ENCODE measurements at regions not wholly inside any gene's neighbourhood (a gene's known extent, or its start where the extent isn't known, plus 50 kb on each side); places are given as distances from the start of the nearest gene placed in this dataset.
"Not testable (repeated sequence)": the region's sequence is repeated elsewhere in the genome, so short reads cannot be mapped to it uniquely, and the experiment has no call there.

- no peak for DNase-seq
Measured at GRCh38 chr6:154632119-154632518, 101.1 kb upstream of the SCAF8 start.

GRCh38 chr6:154637392-154637791, 95.8 kb upstream of the SCAF8 start:
- DNase-seq: no peak

- no peak for DNase-seq
Measured at GRCh38 chr6:154638369-154638768, 94.8 kb upstream of the SCAF8 start.

GRCh38 chr6:154639196-154639595, 94.0 kb upstream of the SCAF8 start:
- DNase-seq: not testable (repeated sequence)

- DNase-seq: no peak
Measured at GRCh38 chr6:154648188-154648887, 84.9 kb upstream of the SCAF8 start.

- no peak for DNase-seq
Measured at GRCh38 chr6:154648888-154649205, 84.4 kb upstream of the SCAF8 start.

GRCh38 chr6:154649721-154650120, 83.5 kb upstream of the SCAF8 start:
- DNase-seq: no peak

- no peak for DNase-seq
Measured at GRCh38 chr6:154650351-154650750, 82.9 kb upstream of the SCAF8 start.

GRCh38 chr6:154651656-154652055, 81.6 kb upstream of the SCAF8 start:
- DNase-seq: no peak

GRCh38 chr6:154653385-154653784, 79.8 kb upstream of the SCAF8 start:
- DNase-seq: no peak

GRCh38 chr6:154653853-154654252, 79.4 kb upstream of the SCAF8 start:
- no peak for DNase-seq

GRCh38 chr6:154656660-154657059, 76.6 kb upstream of the SCAF8 start:
- DNase-seq: no peak

- DNase-seq: no peak
Measured at GRCh38 chr6:154661768-154662167, 71.4 kb upstream of the SCAF8 start.

- DNase-seq: no peak
Measured at GRCh38 chr6:154664287-154664686, 68.9 kb upstream of the SCAF8 start.

- no peak for DNase-seq
Measured at GRCh38 chr6:154668156-154668555, 65.1 kb upstream of the SCAF8 start.

- no peak for DNase-seq
Measured at GRCh38 chr6:154672086-154672485, 61.1 kb upstream of the SCAF8 start.

- DNase-seq: no peak
Measured at GRCh38 chr6:154673919-154674318, 59.3 kb upstream of the SCAF8 start.

GRCh38 chr6:154675602-154676088, 57.6 kb upstream of the SCAF8 start:
- DNase-seq: peak; percentile 94

- DNase-seq: no peak
Measured at GRCh38 chr6:154682633-154683125, 50.5 kb upstream of the SCAF8 start.

All from renal pelvis (tissue), 1 donor.